HG03342 (cell line): ENCODE measurements at regions not wholly inside any gene's neighbourhood (a gene's known extent, or its start where the extent isn't known, plus 50 kb on each side); places are given as distances from the start of the nearest gene placed in this dataset.

Source experiments
- ATAC-seq: cut with Tn5 transposase; IDR thresholded peaks from one replicate; pipeline ENCODE4 v1.9.1; 2021; ENCODE audit warnings: mild to moderate bottlenecking, moderate library complexity; ENCODE audit not compliant: unreplicated experiment

DNA sequence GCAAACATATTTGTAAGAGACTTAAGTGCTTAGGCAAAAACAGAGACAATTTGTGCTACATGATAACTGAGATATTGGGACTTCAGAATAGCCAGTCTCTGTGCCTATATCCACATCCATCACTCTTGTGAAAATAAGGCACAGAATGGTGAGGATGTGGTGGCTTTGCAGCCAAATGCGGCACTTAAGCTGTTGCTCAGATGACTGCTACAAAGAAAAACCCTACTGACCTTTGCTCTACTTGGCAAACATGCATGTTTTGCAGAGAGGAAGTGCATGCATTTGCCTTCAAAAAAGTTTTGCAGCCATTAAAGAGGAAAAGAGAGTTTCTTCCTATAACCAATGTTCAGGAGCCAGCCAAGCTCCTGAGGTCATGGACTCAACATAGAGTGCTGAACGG is 675.0 kb upstream of the KIRREL3 start:
- ATAC-seq, result no peak

DNA sequence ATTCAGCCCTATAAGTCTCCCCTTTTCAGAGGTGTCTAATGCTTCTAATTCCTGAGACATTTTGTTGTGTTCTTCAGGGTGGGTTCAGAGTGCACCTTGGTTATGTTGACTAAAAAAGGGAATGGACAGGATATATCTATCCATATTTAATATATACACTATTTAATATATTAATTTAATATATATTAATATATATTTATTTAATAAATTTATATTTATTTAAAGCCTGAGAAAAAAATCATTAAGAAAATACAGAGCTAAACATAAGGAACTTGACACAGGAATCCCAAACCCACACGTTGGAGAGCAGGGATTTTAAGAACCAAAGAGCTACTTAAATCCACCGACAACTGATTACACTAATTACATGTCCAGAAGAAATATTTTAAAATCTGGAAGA is 674.2 kb upstream of the KIRREL3 start:
- ATAC-seq, result no peak

DNA sequence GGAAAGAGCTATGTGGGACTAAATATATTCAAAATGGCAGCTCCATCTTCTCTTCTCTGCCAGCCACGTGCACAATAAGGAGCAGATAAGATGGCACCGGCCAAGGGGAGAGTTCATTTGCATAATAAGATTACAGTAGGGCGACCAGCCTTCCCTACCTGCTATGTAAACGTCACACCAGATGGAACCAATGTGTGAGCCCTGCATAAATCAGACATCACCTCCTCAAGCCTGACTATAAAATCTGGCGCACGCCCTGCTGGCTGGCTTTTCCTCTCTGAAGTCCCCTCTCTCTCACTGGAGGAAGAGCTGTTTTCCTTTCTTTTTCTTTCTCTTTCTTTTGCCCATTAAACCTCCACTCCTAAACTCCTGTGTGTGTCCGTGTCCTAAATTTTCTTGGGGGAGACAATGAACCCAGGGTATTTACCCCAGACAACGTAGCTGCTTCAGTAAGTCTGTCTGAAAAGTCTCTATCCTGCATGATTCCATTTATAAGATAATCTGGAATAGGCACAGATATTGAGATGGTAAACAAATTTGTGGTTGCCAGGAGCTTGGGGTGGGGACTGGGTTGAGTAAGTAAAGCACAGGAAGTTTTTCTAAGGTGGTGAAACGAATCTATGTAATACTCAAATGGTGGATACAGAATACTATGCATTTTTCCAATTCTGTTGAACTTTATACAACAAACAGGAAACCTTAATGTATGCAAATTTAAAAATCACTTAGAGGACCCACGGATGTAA is 670.0 kb upstream of the KIRREL3 start:
- ATAC-seq, result no peak

DNA sequence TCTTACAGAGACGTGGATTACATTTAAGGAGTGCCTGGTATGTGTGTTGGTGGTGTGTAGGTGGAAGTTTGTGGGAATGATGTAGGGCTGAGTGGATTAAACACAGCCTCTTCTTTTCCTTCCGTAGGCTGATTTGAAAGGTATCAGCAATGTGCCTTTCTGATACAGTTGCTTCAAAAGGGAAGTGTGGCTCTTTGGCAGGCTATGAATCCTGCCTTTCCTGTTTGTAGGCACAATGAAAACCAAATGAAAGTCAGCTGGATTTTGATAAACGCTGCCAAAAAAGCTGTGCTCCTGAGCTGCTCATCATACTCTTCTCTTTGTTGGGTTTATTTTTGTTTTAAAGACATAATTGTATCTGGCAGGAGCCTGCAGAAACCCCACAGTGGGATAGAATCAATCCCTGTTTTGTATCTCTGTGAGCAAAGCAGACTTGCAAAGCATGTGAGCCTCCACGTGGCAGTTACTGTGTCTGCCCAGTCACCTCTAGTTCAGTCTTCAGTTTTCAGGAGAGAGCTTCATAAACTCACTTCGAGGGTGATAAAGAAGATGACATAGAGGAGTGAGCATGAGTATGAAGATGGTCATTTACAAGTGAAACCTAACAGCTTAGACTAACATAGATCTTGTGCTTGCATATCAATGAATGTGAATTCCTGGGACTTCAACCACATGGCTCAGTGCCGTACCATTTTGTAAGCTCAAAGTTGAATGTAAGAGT is 655.7 kb upstream of the KIRREL3 start:
- ATAC-seq, result no peak

DNA sequence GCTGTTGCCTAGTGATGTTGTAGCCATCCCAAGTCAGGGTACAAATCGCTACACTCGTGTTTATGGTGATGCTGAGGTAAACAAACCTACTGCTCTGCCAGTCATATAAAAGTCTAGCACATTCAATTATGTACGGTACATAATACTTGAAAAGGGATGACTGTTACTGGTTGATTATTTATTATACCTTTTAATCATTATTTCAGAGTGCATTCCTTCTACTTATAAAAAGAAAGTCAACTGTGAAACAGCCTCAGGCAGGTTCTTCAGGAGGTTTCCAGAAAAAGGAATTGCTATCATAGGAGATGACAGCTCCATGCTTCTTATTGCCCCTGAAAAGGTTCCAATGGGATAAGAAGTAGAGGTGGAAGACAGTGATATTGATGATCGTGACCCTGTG is 652.5 kb upstream of the KIRREL3 start:
- no peak for ATAC-seq

DNA sequence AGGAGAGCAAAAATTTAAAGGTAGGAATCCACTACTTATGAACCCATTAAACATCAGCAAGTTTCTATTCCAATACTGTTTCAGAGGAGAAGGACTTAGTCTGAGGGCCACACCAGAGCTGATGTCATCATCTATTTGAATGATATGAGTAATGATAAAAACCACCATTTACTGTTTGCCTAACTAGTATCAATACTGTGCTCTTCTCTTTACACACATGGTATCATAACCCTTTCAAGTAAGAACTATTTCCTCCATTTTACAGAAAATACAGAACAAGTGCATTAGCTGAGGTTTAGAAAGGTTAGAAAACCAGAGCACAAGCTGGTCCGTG is 651.3 kb upstream of the KIRREL3 start:
- no peak for ATAC-seq

DNA sequence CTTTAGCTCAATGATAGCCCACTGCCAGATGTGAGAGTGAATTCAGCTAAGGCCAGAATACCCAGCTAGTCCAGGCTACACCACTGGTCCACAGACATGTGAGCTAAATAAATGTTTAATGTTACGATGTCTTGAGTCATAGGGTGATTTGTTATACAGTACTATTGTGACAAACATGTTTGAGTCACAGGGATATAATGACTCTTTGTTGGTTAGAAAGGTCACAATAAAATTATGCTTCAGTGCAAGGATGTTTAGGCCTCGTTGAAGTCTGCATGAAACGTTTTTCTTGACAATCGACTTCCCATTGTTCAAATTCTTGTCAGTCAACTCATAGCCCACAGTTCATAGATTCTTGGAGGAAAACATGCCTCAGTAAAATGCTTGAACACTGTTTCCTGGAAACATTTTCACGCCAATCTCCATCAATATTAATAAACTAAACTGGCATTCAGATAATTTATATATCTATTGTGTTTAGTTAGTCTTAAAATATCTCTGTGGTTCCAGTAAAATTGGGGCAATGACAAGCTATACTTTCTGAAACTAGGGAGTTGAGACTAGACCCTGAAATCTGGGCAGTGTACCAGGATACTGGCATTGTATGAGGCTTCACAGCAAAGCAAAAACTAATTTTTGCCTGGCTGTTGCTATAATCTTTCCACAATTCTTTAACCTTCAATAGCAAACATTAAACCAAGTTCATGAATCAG is 650.8 kb upstream of the KIRREL3 start:
- ATAC-seq, result no peak

DNA sequence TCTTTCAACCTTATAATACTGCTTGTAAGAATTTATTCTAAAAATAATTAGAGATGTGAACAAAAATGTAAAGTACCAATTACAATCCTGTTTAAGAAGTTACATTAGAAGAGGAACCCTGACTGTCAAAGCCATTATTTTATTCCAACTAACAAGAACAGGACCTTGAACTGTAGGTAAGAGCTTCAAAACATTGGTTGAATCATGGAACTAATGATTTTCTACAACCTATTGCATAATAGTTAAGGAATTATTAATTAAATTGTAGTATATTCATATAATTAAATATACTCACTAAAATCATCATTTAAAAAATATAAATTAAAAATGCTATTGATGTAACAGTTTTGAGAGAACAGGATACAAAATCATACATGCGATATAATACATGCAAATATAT is 649.4 kb upstream of the KIRREL3 start:
- ATAC-seq, result no peak

DNA sequence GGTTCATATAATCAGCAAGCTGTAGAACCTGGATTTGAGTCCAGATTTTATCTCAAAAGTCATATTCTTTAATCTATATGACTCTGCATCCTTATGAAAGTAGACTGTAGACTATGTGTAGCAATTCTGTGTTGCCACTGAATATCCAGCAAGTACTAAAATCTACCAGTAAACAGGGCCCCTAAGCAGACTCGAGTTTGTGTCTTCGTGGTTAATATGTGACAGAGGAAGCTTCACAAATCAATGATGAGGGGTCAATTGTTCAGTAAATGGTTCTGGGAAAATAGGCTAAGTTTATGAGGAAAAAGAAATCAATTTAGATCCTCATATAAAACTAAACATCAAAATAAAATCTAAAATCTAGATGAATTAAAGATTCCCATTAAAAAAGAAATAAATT is 648.5 kb upstream of the KIRREL3 start:
- no peak for ATAC-seq

DNA sequence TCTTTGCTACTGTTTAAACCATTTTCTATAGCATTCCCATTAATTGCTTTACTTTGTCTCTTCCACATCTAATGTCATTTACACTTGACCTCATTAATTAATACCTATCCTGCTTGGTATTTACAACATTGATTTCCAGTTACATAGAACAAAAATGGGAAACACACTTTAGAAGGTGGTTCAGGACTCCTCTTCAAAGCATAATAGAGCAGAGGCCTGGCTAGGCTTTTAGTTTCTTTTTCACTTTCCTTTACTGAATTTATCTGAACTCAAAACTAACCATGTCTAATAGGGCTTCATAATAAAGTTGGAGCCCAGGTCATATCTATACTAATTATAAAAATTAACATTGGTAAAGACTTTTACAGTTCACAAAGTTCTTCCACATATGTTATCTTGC is 648.0 kb upstream of the KIRREL3 start:
- no peak for ATAC-seq

DNA sequence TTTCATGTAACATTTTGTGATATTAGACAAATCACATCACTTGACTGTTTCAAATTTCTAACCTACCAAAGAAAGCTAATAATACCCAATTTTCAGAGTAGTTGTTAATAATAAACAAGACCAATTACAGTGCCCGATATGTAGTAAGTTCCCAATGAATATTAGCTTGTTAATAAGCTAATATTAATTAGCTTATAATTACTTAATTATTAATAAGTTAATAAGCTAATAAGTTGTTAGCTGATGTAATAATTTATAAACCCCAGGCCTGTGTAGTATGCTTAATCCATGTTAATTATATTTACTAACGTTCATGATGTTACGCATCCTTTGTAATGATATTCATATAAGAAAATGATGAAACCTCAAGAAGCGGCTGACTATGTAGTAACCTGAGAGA is 643.8 kb upstream of the KIRREL3 start:
- no peak for ATAC-seq

DNA sequence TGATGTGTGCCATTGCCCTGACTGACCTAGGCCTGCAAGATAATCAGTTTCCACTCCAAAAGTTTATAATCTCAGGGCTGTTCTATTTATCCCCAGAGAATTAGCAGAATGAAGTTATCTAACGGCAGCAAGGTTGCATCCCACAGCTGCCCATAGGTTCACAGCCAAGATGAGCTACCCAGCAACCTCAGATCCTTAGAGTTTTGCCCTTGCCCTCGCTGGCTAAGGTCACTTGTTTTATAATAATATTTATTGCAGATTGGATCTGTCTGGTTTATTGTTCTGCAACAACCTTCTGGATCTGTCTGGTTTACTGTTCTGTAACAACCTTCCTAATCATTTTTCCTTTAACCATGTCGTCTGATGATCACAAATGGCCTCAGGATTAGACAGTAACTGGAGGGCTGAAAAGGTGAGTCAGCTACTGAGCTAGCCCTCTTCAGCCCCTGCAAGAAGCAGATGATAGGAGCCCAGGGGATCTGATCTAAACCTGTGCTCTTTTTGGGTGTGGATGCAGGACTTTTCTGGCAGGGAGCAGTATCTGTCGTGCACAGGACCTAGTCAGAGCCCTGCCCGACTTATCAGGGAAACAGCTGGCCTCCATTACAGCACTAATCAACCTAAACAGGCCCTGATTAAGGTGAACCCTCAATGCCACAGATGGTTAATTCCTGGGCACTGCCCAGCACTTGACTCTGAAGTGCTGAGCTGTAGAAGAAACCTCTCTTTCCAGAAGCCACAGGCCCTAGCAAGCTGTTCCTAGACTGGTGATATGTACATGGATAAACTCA is 642.9 kb upstream of the KIRREL3 start:
- no peak for ATAC-seq

DNA sequence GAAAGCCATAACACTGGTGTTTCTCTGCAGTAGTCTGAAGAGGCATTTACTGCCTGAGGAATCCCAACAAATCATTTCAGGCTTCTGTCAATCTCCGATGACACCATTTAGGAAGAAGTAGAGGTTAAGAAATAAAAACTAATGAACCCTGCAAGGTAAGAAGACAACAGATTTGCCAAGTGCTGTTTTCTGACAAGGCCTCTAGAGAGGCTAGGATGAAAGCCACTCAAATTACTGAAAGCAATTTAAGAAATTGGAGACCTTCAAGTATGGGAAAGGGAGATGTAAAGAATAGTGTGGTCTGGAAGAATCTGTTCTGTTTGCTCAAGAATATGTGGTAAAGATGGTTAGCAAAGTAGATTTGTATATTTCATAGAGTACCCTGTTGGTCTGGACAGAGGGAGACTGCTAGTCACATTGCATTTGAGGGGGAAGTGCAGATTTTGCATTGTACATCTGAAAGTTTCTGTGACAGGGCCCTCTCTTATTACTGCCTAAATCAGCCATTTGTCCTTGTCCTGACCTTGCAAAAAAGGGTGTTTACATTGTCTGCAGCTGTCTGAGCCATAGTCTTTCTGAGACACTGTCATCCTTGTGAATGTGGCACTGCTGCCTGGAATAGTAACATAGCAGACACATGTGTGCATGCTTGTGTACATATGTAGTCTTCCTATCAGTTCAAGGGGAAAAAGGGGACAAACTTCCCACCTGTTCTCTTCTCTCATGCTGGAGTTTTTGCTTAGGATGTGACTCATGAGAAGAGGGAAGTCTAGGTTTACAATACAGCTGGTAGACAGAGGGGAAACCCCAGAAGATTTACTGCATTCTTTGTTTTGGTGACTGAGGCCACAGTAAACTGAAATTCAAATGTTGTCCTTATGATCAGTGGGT is 640.2 kb upstream of the KIRREL3 start:
- no peak for ATAC-seq

DNA sequence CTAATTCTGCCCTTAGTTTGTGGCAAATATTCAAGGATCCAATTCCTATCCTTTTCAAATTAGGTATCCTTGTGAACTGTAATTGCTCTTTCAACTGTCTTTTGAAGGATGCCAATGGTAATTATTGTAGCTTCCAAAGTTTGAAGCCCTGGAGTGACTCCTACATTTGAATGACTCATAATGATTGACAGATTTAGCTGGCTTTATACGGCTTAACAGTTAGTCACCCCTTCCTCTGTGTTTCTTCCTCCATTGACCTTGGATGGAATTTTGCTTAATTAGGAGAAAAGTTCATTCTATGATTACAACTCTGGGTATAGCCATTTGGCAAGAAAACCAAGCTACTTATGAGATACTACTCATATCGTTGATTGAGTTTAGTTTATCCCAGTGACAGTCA is 639.3 kb upstream of the KIRREL3 start:
- ATAC-seq, result no peak

DNA sequence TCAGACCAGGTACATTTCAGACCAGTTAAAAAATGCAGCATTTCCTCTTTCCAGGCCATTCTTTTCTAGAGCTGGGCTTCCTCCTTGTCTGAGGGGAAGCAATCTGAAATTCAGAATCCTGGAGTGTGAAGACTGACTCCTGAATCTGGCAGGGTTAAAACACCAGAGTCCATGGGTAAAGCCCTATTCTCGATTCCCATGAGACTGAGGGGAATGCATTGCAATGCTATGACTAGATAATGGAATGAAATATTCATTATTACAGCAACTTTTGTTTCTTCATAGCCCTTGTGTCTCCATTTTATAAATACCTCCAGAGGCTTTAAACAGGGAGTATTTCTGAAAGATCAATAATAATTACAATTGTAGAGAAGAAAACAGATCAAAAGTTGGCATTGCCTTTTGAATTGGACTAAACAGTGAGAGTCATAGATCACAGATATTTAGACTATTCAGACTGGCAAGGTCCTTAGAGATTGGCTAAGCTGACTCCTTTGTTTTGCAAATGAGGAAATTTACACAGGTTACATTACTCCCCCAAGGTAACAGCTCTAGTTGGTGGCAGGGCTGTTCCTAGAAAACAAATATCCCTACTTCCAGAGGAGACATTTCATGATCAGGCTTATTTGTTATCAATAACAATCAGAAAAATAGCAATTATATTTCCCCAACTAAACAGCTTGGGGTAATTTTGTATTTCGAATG is 632.6 kb upstream of the KIRREL3 start:
- ATAC-seq, result no peak

DNA sequence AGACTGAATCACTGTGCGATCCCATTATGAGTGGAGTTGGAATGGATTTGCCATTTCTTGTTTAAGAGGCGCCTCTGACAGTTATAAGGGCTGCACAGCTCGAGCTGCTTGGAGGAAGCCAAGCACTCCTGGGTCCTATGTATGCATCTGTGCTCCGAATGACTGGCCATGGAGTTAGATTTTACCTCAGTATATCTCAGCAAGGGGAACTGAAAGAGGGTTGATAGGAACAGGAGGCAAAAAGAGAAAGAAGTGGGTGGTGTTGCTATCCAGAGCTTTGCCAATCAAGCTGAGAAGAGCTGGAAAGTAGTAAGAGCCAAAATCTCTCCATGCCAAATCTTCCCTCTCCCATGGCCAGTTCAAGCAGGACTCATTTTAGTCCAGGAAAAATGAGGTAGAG is 632.0 kb upstream of the KIRREL3 start:
- no peak for ATAC-seq

DNA sequence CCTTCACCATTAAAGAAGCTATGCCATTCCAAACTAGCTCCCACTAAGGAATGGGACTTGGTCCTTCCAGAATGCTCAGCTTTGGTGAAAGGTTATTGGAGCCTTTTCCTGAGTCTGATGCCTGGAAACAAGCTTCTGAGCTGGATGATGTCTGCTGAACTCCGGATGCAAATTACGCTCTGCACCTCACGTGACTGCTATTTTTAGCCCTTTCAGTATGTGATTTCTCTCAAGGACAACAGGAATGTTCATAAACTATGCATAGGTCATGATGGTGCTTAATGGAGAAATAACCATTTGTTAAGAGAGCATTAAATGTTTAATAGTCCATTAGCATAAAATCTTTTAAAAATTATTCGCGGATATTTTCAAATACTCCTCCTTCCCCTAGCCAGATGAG is 631.4 kb upstream of the KIRREL3 start:
- ATAC-seq, result no peak

DNA sequence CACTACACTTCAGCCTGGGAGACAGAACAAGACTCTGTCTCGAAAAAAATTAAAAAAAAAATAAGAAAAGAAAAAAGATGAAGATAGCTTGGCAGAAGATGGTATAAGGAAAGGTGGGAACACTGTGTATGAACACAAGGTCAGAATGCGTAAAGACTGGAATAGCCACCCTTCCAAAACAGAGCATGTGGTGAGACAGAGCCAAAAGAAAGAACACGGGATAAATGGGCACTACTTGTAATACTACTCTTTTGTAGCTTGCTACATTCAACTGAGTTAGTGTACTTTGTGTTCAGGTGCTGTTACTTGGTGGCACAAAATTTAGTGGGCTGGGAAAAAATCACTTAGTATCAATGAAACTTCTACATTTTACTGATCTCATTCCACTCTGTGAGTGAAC is 628.6 kb upstream of the KIRREL3 start:
- no peak for ATAC-seq

DNA sequence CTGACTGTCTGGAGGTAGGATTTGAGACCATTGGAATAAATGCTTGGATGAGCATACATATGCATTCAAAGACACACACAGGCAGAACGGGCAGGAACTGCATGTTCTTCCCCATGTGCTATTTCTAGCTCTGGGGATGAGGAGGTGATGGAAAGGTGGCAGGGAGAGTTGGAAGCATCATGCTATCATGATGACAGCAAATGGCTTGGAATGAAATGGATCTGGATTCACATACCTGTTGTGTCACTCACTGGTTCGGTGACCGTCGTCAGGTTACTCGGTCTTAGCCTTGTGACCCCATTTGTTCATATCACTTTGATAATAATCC is 627.9 kb upstream of the KIRREL3 start:
- no peak for ATAC-seq
